Neuronal stem cell (in vitro differentiated cells): ENCODE measurements at regions not wholly inside any gene's neighbourhood (a gene's known extent, or its start where the extent isn't known, plus 50 kb on each side); places are given as distances from the start of the nearest gene placed in this dataset.

Experiments used
- DNase-seq: peaks from one replicate; pipeline ENCODE4 v3.0.0-alpha.2; 2013; ENCODE audit warnings: low spot score
- H2AFZ ChIP-seq: one replicate; pipeline ENCODE4 v1.6.1; 2013; ENCODE audit warnings: mild to moderate bottlenecking, low read length, inconsistent platforms
- H2AK5ac ChIP-seq: 2 replicates; pipeline ENCODE4 v1.6.1; 2013; ENCODE audit warnings: low read depth, mild to moderate bottlenecking, inconsistent platforms, low read length, moderate library complexity, mixed read lengths
- H2BK120ac ChIP-seq: 2 replicates; pipeline ENCODE4 v1.6.1; 2013; ENCODE audit warnings: low read depth, mild to moderate bottlenecking, inconsistent platforms, low read length, moderate library complexity, mixed read lengths
- H2BK12ac ChIP-seq: one replicate; pipeline ENCODE4 v1.6.1; 2013; ENCODE audit warnings: low read length, inconsistent platforms
- H2BK15ac ChIP-seq: 2 replicates; pipeline ENCODE4 v1.6.1; 2013; ENCODE audit warnings: mild to moderate bottlenecking, low read length, inconsistent platforms, mixed read lengths
- H2BK5ac ChIP-seq: one replicate; pipeline ENCODE4 v1.6.1; 2013; ENCODE audit warnings: inconsistent platforms, mild to moderate bottlenecking, low read length, moderate library complexity
- H3K14ac ChIP-seq: one replicate; pipeline ENCODE4 v1.6.1; 2013; ENCODE audit warnings: low read length, inconsistent platforms
- H3K18ac ChIP-seq: 2 replicates; pipeline ENCODE4 v1.6.1; 2013; ENCODE audit warnings: low read length, inconsistent platforms
- H3K23ac ChIP-seq: 2 replicates; pipeline ENCODE4 v1.6.1; 2013; ENCODE audit warnings: low read depth, mild to moderate bottlenecking, mixed read lengths, low read length, inconsistent platforms; ENCODE audit not compliant: poor library complexity
- H3K27ac ChIP-seq: replicated peaks from 3 replicates; pipeline ENCODE4 v1.5.1; 2013; ENCODE audit warnings: low read length, inconsistent platforms
- H3K27me3 ChIP-seq, 3 experiments: 2 replicates each; pipeline ENCODE4 v1.6.1; 2013; ENCODE audit warnings: low read length in 3 of 3, mild to moderate bottlenecking in 2 of 3, inconsistent platforms in 1 of 3, low read depth in 1 of 3, mixed read lengths in 1 of 3, moderate library complexity in 1 of 3; ENCODE audit not compliant: control insufficient read depth in 3 of 3, insufficient read depth in 3 of 3
- H3K36me3 ChIP-seq, 2 donors: replicated peaks in 1 of 2; 2 replicates each; pipeline ENCODE4 v1.6.1; 2013; ENCODE audit warnings: low read length in 2 of 2; ENCODE audit not compliant: control insufficient read depth in 2 of 2, insufficient read depth in 2 of 2
- H3K4ac ChIP-seq: 2 replicates; pipeline ENCODE4 v1.6.1; 2013; ENCODE audit warnings: inconsistent platforms, mild to moderate bottlenecking, low read length, moderate library complexity
- H3K4me1 ChIP-seq, 2 donors: 1 replicate in 1 of 2; 2 replicates in 1 of 2; pipeline ENCODE4 v1.6.1; 2013; ENCODE audit warnings: low read length in 2 of 2, low read depth in 1 of 2; ENCODE audit not compliant: control insufficient read depth in 2 of 2, insufficient read depth in 1 of 2
- H3K4me2 ChIP-seq: one replicate; pipeline ENCODE4 v1.6.1; 2013; ENCODE audit warnings: mild to moderate bottlenecking, low read length, inconsistent platforms; ENCODE audit not compliant: insufficient read depth, poor library complexity, severe bottlenecking
- H3K4me3 ChIP-seq, 2 donors: 2 replicates each; pipeline ENCODE4 v1.5.1; 2013; ENCODE audit warnings: low read length in 2 of 2, mild to moderate bottlenecking in 2 of 2, inconsistent platforms in 1 of 2, moderate library complexity in 1 of 2
- H3K79me1 ChIP-seq: one replicate; pipeline ENCODE4 v1.6.1; 2013; ENCODE audit warnings: low read depth, mild to moderate bottlenecking, inconsistent platforms, low read length, moderate library complexity
- H3K9ac ChIP-seq: one replicate; pipeline ENCODE4 v1.6.1; 2013; ENCODE audit warnings: mild to moderate bottlenecking, low read depth, low read length, inconsistent platforms; ENCODE audit not compliant: poor library complexity
- H3K9me3 ChIP-seq, 2 donors: replicated peaks in 1 of 2; 2 replicates each; pipeline versions ENCODE3 to v1.6.1; 2013; ENCODE audit warnings: low read length in 2 of 2, mild to moderate bottlenecking in 2 of 2, inconsistent platforms in 1 of 2, low read depth in 1 of 2, mixed read lengths in 1 of 2, moderate library complexity in 1 of 2; ENCODE audit not compliant: control insufficient read depth in 2 of 2, insufficient read depth in 1 of 2
- H4K8ac ChIP-seq: one replicate; pipeline ENCODE4 v1.6.1; 2013; ENCODE audit warnings: low read depth, mild to moderate bottlenecking, inconsistent platforms, low read length, moderate library complexity
- H4K91ac ChIP-seq: one replicate; pipeline ENCODE4 v1.6.1; 2013; ENCODE audit warnings: low read length, low read depth, mild to moderate bottlenecking, inconsistent platforms; ENCODE audit not compliant: poor library complexity
- WGBS, 2 donors: extraction: QIAGEN DNeasy Blood & Tissue Kit; methylation state at CpG; one replicate each; pipeline ENCODE4 v1.1.7; 2013; ENCODE audit warnings: missing lambda C conversion rate in 2 of 2, mixed read lengths in 1 of 2; ENCODE audit not compliant: insufficient read length in 2 of 2, insufficient replicate concordance in 1 of 2; ENCODE audit errors: extremely low coverage in 2 of 2; 5-methylcytosine and 5-hydroxymethylcytosine counted together

DNA sequence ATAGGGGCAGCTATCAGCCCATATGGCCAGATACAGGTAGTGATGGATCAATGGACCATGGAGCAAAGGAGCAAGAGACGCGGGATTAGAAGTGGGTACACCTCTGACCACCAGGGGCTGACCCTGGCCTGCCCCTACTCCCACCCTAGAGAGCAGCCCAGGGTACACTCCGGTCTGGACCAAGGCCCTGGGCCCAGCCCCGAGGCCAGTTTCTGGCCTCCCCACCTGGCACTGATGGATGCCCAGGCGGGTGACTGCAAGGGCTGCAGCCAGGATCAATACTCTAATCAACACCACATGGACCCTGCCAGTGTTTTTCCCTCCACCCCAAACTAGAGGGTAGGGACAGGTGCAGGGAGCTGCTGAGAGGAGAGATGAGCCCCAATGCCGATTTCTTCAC, 74.1 kb upstream of the NECTIN1 start:
- H3K4me1 ChIP-seq, result no peaks in the 10 kb centered on the region
- no peaks in the 10 kb centered on the region for H3K9me3 ChIP-seq
- no peak overlapping the region for H3K4ac ChIP-seq
- peaks cover 0 to 25% (median 8%) of the 10 kb centered on the region in 3 experiments for H3K27me3 ChIP-seq
- no peak overlapping the region for H3K9ac ChIP-seq
- no peak overlapping the region for H2AK5ac ChIP-seq
- H3K27ac ChIP-seq, result no peak overlapping the region
- no peaks in the 10 kb centered on the region for H3K79me1 ChIP-seq
- H4K91ac ChIP-seq, result no peak overlapping the region
- H2AFZ ChIP-seq, result no peak overlapping the region
- H3K36me3 ChIP-seq, result no peaks in the 10 kb centered on the region
- H2BK12ac ChIP-seq, result no peak overlapping the region
- H3K4me2 ChIP-seq, result no peak overlapping the region
- no peak overlapping the region for H4K8ac ChIP-seq
- no peak overlapping the region for H3K14ac ChIP-seq
- no peak overlapping the region for H2BK120ac ChIP-seq
- DNase-seq, result no peak
- no peak overlapping the region for H2BK15ac ChIP-seq
- H3K23ac ChIP-seq, result no peak overlapping the region
- H3K18ac ChIP-seq, result no peak overlapping the region
- no peak overlapping the region for H3K4me3 ChIP-seq
- no CpG with 5 or more reads among the region's 6 CpGs for WGBS, 2 donors
- no peak overlapping the region for H2BK5ac ChIP-seq

DNA sequence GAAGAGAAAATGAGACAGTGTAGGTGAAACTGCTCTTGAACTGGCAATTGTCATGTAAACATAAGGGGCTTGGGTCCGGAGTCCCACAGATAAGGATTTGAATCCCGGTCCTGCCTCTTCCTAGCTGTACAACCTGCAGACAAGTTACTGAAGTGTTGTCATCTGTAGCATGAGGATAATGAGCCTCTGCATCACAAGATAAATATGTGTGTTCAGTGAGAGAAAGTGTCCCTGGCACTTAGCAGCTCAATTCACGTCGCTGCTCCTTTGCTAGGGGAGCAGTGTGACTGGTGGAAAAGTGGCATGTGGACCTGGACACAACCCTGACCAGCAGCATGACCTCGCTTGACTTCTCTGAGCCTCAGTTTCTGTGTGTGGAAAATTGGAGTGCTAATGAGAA, 73.7 kb upstream of the NECTIN1 start:
- H3K4me1 ChIP-seq, result peaks cover 1 to 4% of the 10 kb centered on the region in 2 donors
- no peak overlapping the region for H3K18ac ChIP-seq
- H3K27me3 ChIP-seq, result peaks cover 0 to 25% (median 8%) of the 10 kb centered on the region in 3 experiments
- H3K4ac ChIP-seq, result no peak overlapping the region
- H2BK15ac ChIP-seq, result no peak overlapping the region
- H2AFZ ChIP-seq, result no peak overlapping the region
- H2AK5ac ChIP-seq, result no peak overlapping the region
- no peak overlapping the region for H4K91ac ChIP-seq
- H3K23ac ChIP-seq, result no peak overlapping the region
- no CpG with 5 or more reads among the region's 5 CpGs for WGBS, 2 donors
- H3K4me2 ChIP-seq, result no peak overlapping the region
- no peak overlapping the region for H4K8ac ChIP-seq
- no peak overlapping the region for H2BK120ac ChIP-seq
- H3K79me1 ChIP-seq, result no peaks in the 10 kb centered on the region
- H2BK12ac ChIP-seq, result no peak overlapping the region
- DNase-seq, result no peak
- H3K36me3 ChIP-seq, result no peaks in the 10 kb centered on the region
- H3K9me3 ChIP-seq, result no peaks in the 10 kb centered on the region
- no peak overlapping the region for H2BK5ac ChIP-seq
- no peak overlapping the region for H3K27ac ChIP-seq
- no peak overlapping the region for H3K4me3 ChIP-seq
- no peak overlapping the region for H3K14ac ChIP-seq
- H3K9ac ChIP-seq, result no peak overlapping the region

DNA sequence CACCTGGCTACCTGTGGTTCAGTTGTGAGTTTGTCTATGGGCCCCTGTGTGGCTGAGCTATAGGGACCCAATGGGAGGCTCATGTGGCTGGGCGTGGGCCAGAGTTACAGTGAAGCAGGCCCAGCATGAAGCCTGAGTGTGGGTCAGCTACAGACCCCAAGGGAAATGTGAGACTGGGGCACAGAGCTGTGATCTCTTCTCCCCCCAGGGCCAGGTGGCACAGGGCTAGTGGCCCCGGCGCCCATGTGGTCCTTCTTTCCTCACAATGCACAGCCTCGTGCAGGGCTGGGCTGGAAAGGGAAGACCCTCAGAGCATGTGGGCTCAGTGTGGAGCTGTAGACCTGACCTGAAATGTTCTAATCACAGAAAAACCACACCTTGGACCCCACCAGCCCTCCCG, 71.6 kb upstream of the NECTIN1 start:
- Histone ChIP-seq H2AFZ (no peak overlapping the region), H3K18ac (no peak overlapping the region), H3K9ac (no peak overlapping the region), H4K91ac (no peak overlapping the region), H3K4me1 (peaks cover 19 to 20% of the 10 kb centered on the region in 2 donors), H3K23ac (no peak overlapping the region), H3K4me2 (no peak overlapping the region), H3K4ac (no peak overlapping the region), H2AK5ac (no peak overlapping the region), H4K8ac (no peak overlapping the region), H3K27ac (no peak overlapping the region), H2BK12ac (no peak overlapping the region), H3K4me3 (no peak overlapping the region), H3K14ac (no peak overlapping the region), H2BK15ac (no peak overlapping the region), H3K27me3 (peaks cover 0 to 21% (median 9%) of the 10 kb centered on the region in 3 experiments), H3K9me3 (no peaks in the 10 kb centered on the region), H3K79me1 (no peaks in the 10 kb centered on the region), H2BK120ac (no peak overlapping the region), H2BK5ac (no peak overlapping the region), H3K36me3 (no peaks in the 10 kb centered on the region)
- no peak for DNase-seq
- no CpG with 5 or more reads among the region's 5 CpGs for WGBS, 2 donors

DNA sequence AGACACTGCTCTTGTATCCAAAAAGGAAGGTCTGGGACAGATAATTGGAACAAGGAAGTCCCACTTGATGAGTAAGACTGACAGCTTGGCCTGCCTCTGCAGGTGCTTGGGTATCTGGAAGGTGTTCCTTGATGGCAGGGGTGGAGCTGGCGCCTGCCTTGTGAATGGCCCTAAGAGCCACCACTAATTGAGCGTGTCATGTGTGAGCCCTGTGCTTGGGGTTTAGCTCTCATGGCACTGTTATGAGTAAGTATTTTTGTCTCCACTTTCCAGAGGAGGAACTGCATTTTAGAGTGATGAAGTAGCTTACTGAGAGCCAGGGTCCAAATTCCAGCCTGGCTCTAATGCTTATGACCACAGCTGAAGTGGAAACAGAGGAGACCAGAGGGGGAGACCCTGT, 71.2 kb upstream of the NECTIN1 start:
- no peaks in the 10 kb centered on the region for H3K9me3 ChIP-seq
- no peak for DNase-seq
- H2BK12ac ChIP-seq, result no peak overlapping the region
- peaks cover 24% of the 10 kb centered on the region in 2 donors for H3K4me1 ChIP-seq
- H2AFZ ChIP-seq, result no peak overlapping the region
- no peak overlapping the region for H3K27ac ChIP-seq
- no peak overlapping the region for H4K91ac ChIP-seq
- H3K27me3 ChIP-seq, result peaks cover 0 to 24% (median 12%) of the 10 kb centered on the region in 3 experiments
- no peak overlapping the region for H3K4me3 ChIP-seq
- H4K8ac ChIP-seq, result no peak overlapping the region
- no peak overlapping the region for H3K23ac ChIP-seq
- H2BK15ac ChIP-seq, result no peak overlapping the region
- H2AK5ac ChIP-seq, result no peak overlapping the region
- no peaks in the 10 kb centered on the region for H3K79me1 ChIP-seq
- H3K36me3 ChIP-seq, result no peaks in the 10 kb centered on the region
- no peak overlapping the region for H3K18ac ChIP-seq
- no peak overlapping the region for H3K4me2 ChIP-seq
- H3K4ac ChIP-seq, result no peak overlapping the region
- H3K14ac ChIP-seq, result no peak overlapping the region
- no CpG with 5 or more reads among the region's 2 CpGs for WGBS, 2 donors
- no peak overlapping the region for H3K9ac ChIP-seq
- no peak overlapping the region for H2BK5ac ChIP-seq
- H2BK120ac ChIP-seq, result no peak overlapping the region
